GM12878 (cell line): ENCODE measurements at regions not wholly inside any gene's neighbourhood (a gene's known extent, or its start where the extent isn't known, plus 50 kb on each side); places are given as distances from the start of the nearest gene placed in this dataset.

Experiments used
- ATAC-seq: fragments of 200-7000 bp; cut with Tn5 transposase; 3 replicates; pipeline ENCODE4 v1.9.1; 2020; ENCODE audit warnings: mild to moderate bottlenecking, moderate library complexity
- BruUV-seq: library from RNA; stranded (reverse); fragments of 400-500 nt; replicated peaks from 2 replicates; lab custom pipeline; 2021; lab: Mats Ljungman, UMichigan
- CTCF ChIA-PET: fragments of 300-600 bp; sonication (Branson Sonifier 250); formaldehyde crosslinking; extraction: SDS; loops from one replicate; lab custom pipeline; 2021; ENCODE audit warnings: inconsistent platforms; lab: Yijun Ruan, JAX
- POLR2A ChIA-PET: fragments of 350-600 bp; formaldehyde crosslinking; extraction: SDS; loops from one replicate; lab custom pipeline; 2021; ENCODE audit warnings: inconsistent platforms; lab: Charles Lee
- RAD21 ChIA-PET: fragments of 300-600 bp; sonication (Branson Sonifier 250); formaldehyde crosslinking; loops from one replicate; lab custom pipeline; 2023; ENCODE audit warnings: antibody characterized with exemption; ENCODE audit not compliant: unreplicated experiment; lab: Charles Lee
- SMC1A ChIA-PET: fragments of 300-600 bp; sonication (Branson Sonifier 250); formaldehyde crosslinking; loops from one replicate; lab custom pipeline; 2023; ENCODE audit not compliant: unreplicated experiment, uncharacterized antibody; lab: Charles Lee
- DNase-seq: peaks from one replicate; pipeline ENCODE4 v3.0.0-alpha.2; 2011; ENCODE audit warnings: low read depth, low spot score
- FAIRE-seq: peaks from 3 replicates; lab custom pipeline; 2011; peaks lifted over from hg19 to GRCh38; lab: Jason Lieb, UNC
- H2AFZ ChIP-seq: 2 replicates; pipeline ENCODE4 v1.6.0; 2011; ENCODE audit warnings: low read depth, low read length, control low read depth; ENCODE audit not compliant: control insufficient read depth
- H3K27ac ChIP-seq: 2 replicates; pipeline ENCODE4 v1.5.1; 2011; ENCODE audit warnings: control low read depth; ENCODE audit not compliant: control insufficient read depth, insufficient read depth
- H3K27me3 ChIP-seq, 2 experiments: replicated peaks in 1 of 2; 2 replicates each; pipeline versions ENCODE4 v1.6.0 to v1.6.1; 2011; ENCODE audit warnings: low read length in 1 of 2; ENCODE audit not compliant: control insufficient read depth in 2 of 2, insufficient read depth in 2 of 2
- H3K36me3 ChIP-seq, 2 experiments: 2 replicates each; pipeline ENCODE4 v1.5.1; 2011; ENCODE audit warnings: low read length in 1 of 2; ENCODE audit not compliant: control insufficient read depth in 2 of 2, insufficient read depth in 2 of 2
- H3K4me1 ChIP-seq: 2 replicates; pipeline ENCODE4 v1.6.1; 2011; ENCODE audit warnings: mild to moderate bottlenecking, low read length, moderate library complexity, mixed read lengths; ENCODE audit not compliant: control insufficient read depth, insufficient read depth
- H3K4me2 ChIP-seq: 2 replicates; pipeline ENCODE4 v1.6.0; 2011; ENCODE audit warnings: control low read depth; ENCODE audit not compliant: control insufficient read depth, insufficient read depth
- H3K4me3 ChIP-seq: fragments of 200-600 bp; sonication (generic); 2 replicates; pipeline ENCODE4 v1.5.1; 2016
- H3K79me2 ChIP-seq: 2 replicates; pipeline ENCODE4 v1.6.0; 2011; ENCODE audit warnings: low read length; ENCODE audit not compliant: control insufficient read depth, insufficient read depth
- H3K9ac ChIP-seq: 2 replicates; pipeline ENCODE4 v1.8.0; 2011; ENCODE audit warnings: low read length, control low read depth, mixed read lengths; ENCODE audit not compliant: control insufficient read depth, insufficient read depth
- H3K9me3 ChIP-seq: replicated peaks from 3 replicates; pipeline ENCODE4 v1.5.1; 2011; ENCODE audit warnings: mild to moderate bottlenecking, low read length; ENCODE audit not compliant: control insufficient read depth, insufficient read depth
- H4K20me1 ChIP-seq: 2 replicates; pipeline ENCODE4 v1.6.0; 2011; ENCODE audit not compliant: control insufficient read depth, insufficient read depth
- ATF2 ChIP-seq: IDR thresholded peaks from 2 replicates; pipeline ENCODE4 v1.6.1; 2012; ENCODE audit warnings: low read length, inconsistent platforms
- CBX3 ChIP-seq: fragments of 200-600 bp; sonication (generic); IDR thresholded peaks from 2 replicates; pipeline ENCODE4 v1.6.1; 2016; ENCODE audit warnings: low read depth, borderline replicate concordance
- EGR1 ChIP-seq, 2 experiments: IDR thresholded peaks; 1 replicate in 1 of 2; 2 replicates in 1 of 2; pipeline ENCODE4 v1.6.1; 2011 to 2012; ENCODE audit warnings: low read depth in 2 of 2, low read length in 2 of 2, borderline replicate concordance in 1 of 2, mild to moderate bottlenecking in 1 of 2, moderate library complexity in 1 of 2
- HDAC2 ChIP-seq: fragments of 200-600 bp; sonication (generic); IDR thresholded peaks from 2 replicates; pipeline ENCODE4 v1.6.1; 2017
- MXI1 ChIP-seq: fragments of 150-350 bp; IDR thresholded peaks from 2 replicates; pipeline ENCODE4 v1.6.1; 2011; ENCODE audit warnings: low read depth, mild to moderate bottlenecking, inconsistent platforms, low read length, improper control_type of control experiment
- MYC ChIP-seq: IDR thresholded peaks from 2 replicates; pipeline ENCODE4 v1.6.1; 2011; ENCODE audit warnings: mild to moderate bottlenecking, low read length, moderate library complexity, inconsistent platforms; ENCODE audit not compliant: insufficient read depth, insufficient replicate concordance, insufficient read length, severe bottlenecking
- NFIC ChIP-seq: IDR thresholded peaks from 2 replicates; pipeline ENCODE4 v1.6.1; 2012; ENCODE audit warnings: low read depth, mild to moderate bottlenecking, inconsistent platforms, low read length, moderate library complexity
- NKRF ChIP-seq: fragments of 450-650 bp; conservative IDR thresholded peaks from 2 replicates; pipeline ENCODE4 v1.6.1; 2017; ENCODE audit warnings: mild to moderate bottlenecking, moderate library complexity
- PAX8 ChIP-seq: fragments of 450-650 bp; IDR thresholded peaks from 2 replicates; pipeline ENCODE4 v1.6.1; 2017; ENCODE audit warnings: mild to moderate bottlenecking, moderate library complexity
- PBX3 ChIP-seq: IDR thresholded peaks from 2 replicates; pipeline ENCODE4 v1.6.1; 2011; ENCODE audit warnings: mild to moderate bottlenecking, low read depth, low read length, moderate library complexity; ENCODE audit not compliant: insufficient replicate concordance
- POU2F2 ChIP-seq: IDR thresholded peaks from 3 replicates; pipeline ENCODE4 v1.6.1; 2011; ENCODE audit warnings: low read depth, mild to moderate bottlenecking, low read length, borderline replicate concordance
- RAD51 ChIP-seq: fragments of 450-650 bp; IDR thresholded peaks from 2 replicates; pipeline ENCODE4 v1.6.1; 2016; ENCODE audit warnings: moderate library complexity, mild to moderate bottlenecking, inconsistent platforms
- RFX5 ChIP-seq: IDR thresholded peaks from 2 replicates; pipeline ENCODE4 v1.6.1; 2011; ENCODE audit warnings: low read depth, low read length, improper control_type of control experiment
- RUNX3 ChIP-seq: IDR thresholded peaks from 2 replicates; pipeline ENCODE4 v1.6.1; 2012; ENCODE audit warnings: low read length, inconsistent platforms
- SIX5 ChIP-seq: IDR thresholded peaks from 2 replicates; pipeline ENCODE4 v1.6.1; 2011; ENCODE audit warnings: mild to moderate bottlenecking, low read depth, low read length, moderate library complexity; ENCODE audit not compliant: severe bottlenecking
- SKIL ChIP-seq: fragments of 450-650 bp; IDR thresholded peaks from 2 replicates; pipeline ENCODE4 v1.6.1; 2017; ENCODE audit warnings: mild to moderate bottlenecking, low read depth, inconsistent platforms; ENCODE audit not compliant: poor library complexity, severe bottlenecking
- SUPT20H ChIP-seq: IDR thresholded peaks from 2 replicates; pipeline ENCODE4 v1.6.1; 2011; ENCODE audit warnings: low read depth, mild to moderate bottlenecking, low read length, moderate library complexity, borderline replicate concordance; ENCODE audit not compliant: control insufficient read depth
- WGBS: methylation state at CpG from one replicate; pipeline ENCODE4 v1.1.6; 2016; ENCODE audit warnings: low lambda C conversion rate; ENCODE audit not compliant: insufficient replicate concordance, insufficient coverage; ENCODE audit errors: missing lambda C conversion rate; 5-methylcytosine and 5-hydroxymethylcytosine counted together
- in situ Hi-C: fragments of 300-500 bp; cut with MboI; formaldehyde crosslinking; loops from 9 replicates; pipeline ENCODE4 v1.14.3; 2018; ENCODE audit warnings: mixed read lengths
- intact Hi-C: fragments of 100-400 bp; cut with micrococcal nuclease; formaldehyde crosslinking; loops from one replicate; pipeline ENCODE4 v1.14.2; 2022; ENCODE audit not compliant: unreplicated experiment

GRCh38 chr11:116311206-116311605, 461.6 kb downstream of the BUD13 start:
- H3K9ac ChIP-seq: no peak overlapping the region
- no TSS peak for BruUV-seq
- TF ChIP-seq MYC (no peak), MXI1 (no peak), PAX8 (no peak), RUNX3 (no peak), SUPT20H (no peak), NKRF (no peak), SIX5 (no peak), PBX3 (no peak), NFIC (no peak), SKIL (no peak), ATF2 (no peak), POU2F2 (no peak), RFX5 (no peak), RAD51 (no peak), EGR1 (IDR thresholded peaks at IDR 0.05; ENCODE audit: borderline replicate concordance in 1 of 2, low read depth in 2 of 2, low read length in 2 of 2) (no peak), CBX3 (no peak), HDAC2 (no peak)
- TF ChIP-seq, all 136 proteins: peak for 0
- Histone ChIP-seq H3K27ac (no peak overlapping the region), H3K9me3 (no peaks in the 10 kb centered on the region), H3K4me2 (no peak overlapping the region), H3K27me3 (no peaks in the 10 kb centered on the region; a peak in 1 of 4 replicates), H3K4me1 (no peaks in the 10 kb centered on the region), H2AFZ (no peak overlapping the region), H3K79me2 (no peaks in the 10 kb centered on the region), H4K20me1 (no peaks in the 10 kb centered on the region), H3K4me3 (no peak overlapping the region), H3K36me3 (no peaks in the 10 kb centered on the region)
- WGBS: 8% methylated on average over 3 of the region's 3 CpGs
- SMC1A ChIA-PET: no interaction called here
- intact Hi-C loops (no loop called here), in situ Hi-C loops (no loop called here)
- RAD21 ChIA-PET: no interaction called here
- FAIRE-seq: no peak
- ATAC-seq: no peak
- POLR2A ChIA-PET: no interaction called here
- CTCF ChIA-PET: no interaction called here
- DNase-seq: no peak
